ENCODE measurements at regions not wholly inside any gene's neighbourhood (a gene's known extent, or its start where the extent isn't known, plus 50 kb on each side); places are given as distances from the start of the nearest gene placed in this dataset.

GRCh38 chr2:36253086-36253485, 102.5 kb upstream of the CRIM1 start:
- TF ChIP-seq CTCF (conservative IDR thresholded peaks at IDR 0.05; ENCODE audit: low read length) (no peak), EZH2phosphoT487 (IDR thresholded peaks at IDR 0.05; ENCODE audit: borderline replicate concordance) (no peak)
